GM12891 (cell line): ENCODE measurements at regions not wholly inside any gene's neighbourhood (a gene's known extent, or its start where the extent isn't known, plus 50 kb on each side); places are given as distances from the start of the nearest gene placed in this dataset.

Experiments used
- PAX5 ChIP-seq: IDR thresholded peaks from 2 replicates; pipeline ENCODE4 v1.6.1; 2011; ENCODE audit warnings: low read length, moderate library complexity, mild to moderate bottlenecking; ENCODE audit not compliant: insufficient read depth, severe bottlenecking
- POLR2A ChIP-seq: IDR thresholded peaks from 2 replicates; pipeline ENCODE4 v1.6.1; 2011; ENCODE audit warnings: low read depth, low read length, control low read depth
- POLR2AphosphoS5 ChIP-seq: IDR thresholded peaks from 2 replicates; pipeline ENCODE4 v1.6.1; 2011; ENCODE audit warnings: low read depth, low read length, control low read depth
- SPI1 ChIP-seq: IDR thresholded peaks from 2 replicates; pipeline ENCODE4 v1.6.1; 2011; ENCODE audit warnings: low read depth, low read length, control low read depth
- TAF1 ChIP-seq: IDR thresholded peaks from 2 replicates; pipeline ENCODE4 v1.6.1; 2011; ENCODE audit warnings: low read depth, low read length, control low read depth

- TF ChIP-seq POLR2A (no peak), POLR2AphosphoS5 (no peak), TAF1 (no peak), PAX5 (no peak), SPI1 (no peak)
These were observed 53.7 kb upstream of the WNT4 start for GRCh38 chr1:22196641-22197040.
